ENCODE measurements at regions not wholly inside any gene's neighbourhood (a gene's known extent, or its start where the extent isn't known, plus 50 kb on each side); places are given as distances from the start of the nearest gene placed in this dataset.

DNA sequence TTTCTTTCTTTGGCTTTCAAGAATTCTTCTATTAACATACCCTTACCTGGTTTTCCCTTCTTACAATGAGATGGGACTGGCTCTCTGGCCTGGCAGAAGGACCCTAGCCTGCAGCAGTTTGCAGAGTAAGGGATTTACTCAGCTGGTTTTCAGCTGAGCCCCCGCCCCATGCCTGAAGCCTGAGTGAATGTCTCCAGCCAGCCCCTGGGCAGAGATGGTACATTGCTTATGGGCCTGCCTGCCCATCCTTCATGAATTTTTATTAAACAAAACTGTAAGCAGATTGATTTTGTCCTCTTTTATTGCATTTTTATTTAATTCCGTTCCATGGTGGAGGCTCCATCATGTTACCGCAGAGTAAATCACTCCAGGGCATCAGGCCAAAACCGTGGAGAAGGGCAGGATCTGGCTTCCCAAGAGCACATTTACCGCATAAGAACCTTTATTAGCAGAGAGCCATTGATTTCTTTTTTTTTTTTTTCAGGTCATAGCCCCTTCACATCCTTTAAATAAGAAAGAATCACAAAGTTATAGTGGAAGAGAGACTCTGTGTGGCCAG is 316.2 kb downstream of the DHX35 start:
- TF ChIP-seq, protein P1, sequence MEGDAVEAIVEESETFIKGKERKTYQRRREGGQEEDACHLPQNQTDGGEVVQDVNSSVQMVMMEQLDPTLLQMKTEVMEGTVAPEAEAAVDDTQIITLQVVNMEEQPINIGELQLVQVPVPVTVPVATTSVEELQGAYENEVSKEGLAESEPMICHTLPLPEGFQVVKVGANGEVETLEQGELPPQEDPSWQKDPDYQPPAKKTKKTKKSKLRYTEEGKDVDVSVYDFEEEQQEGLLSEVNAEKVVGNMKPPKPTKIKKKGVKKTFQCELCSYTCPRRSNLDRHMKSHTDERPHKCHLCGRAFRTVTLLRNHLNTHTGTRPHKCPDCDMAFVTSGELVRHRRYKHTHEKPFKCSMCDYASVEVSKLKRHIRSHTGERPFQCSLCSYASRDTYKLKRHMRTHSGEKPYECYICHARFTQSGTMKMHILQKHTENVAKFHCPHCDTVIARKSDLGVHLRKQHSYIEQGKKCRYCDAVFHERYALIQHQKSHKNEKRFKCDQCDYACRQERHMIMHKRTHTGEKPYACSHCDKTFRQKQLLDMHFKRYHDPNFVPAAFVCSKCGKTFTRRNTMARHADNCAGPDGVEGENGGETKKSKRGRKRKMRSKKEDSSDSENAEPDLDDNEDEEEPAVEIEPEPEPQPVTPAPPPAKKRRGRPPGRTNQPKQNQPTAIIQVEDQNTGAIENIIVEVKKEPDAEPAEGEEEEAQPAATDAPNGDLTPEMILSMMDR (conservative IDR thresholded peaks at IDR 0.05 in 1 of 2, IDR thresholded peaks at IDR 0.05 in 1 of 2; ENCODE audit: extremely low read depth in 1 of 2, insufficient read depth in 1 of 2, low read depth in 1 of 2, low read length in 2 of 2), result no peak
- no peak for TF ChIP-seq EZH2 (IDR thresholded peaks at IDR 0.05; ENCODE audit: borderline replicate concordance, low read length)
